ENCODE measurements at regions not wholly inside any gene's neighbourhood (a gene's known extent, or its start where the extent isn't known, plus 50 kb on each side); places are given as distances from the start of the nearest gene placed in this dataset.
"Not testable (repeated sequence)": the region's sequence is repeated elsewhere in the genome, so short reads cannot be mapped to it uniquely, and the experiment has no call there.

DNA sequence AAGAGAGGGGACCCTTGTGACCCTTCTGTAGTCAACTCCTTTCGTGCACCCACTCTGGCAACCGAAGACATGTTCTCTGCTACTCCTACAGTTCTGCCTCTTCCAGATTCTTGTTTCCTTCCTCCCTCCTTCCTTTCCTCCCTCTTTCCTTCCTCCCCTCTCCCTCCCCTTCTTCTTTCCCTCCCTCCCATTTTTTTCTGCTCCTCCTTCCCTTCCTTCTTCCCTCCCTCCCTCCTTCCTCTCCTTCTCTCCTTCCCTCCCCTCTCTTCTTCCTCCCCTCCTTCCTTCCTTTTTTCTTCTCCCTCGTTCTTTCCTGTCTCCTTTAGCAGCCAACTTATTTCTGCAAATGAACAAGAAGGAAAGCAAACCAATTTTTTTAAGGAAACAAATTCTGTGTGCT, 111.5 kb downstream of the NPTX2 start:
- no peak for DNase-seq

- no peak for DNase-seq
These were observed 112.0 kb downstream of the NPTX2 start for GRCh38 chr7:98729121-98729520.

DNA sequence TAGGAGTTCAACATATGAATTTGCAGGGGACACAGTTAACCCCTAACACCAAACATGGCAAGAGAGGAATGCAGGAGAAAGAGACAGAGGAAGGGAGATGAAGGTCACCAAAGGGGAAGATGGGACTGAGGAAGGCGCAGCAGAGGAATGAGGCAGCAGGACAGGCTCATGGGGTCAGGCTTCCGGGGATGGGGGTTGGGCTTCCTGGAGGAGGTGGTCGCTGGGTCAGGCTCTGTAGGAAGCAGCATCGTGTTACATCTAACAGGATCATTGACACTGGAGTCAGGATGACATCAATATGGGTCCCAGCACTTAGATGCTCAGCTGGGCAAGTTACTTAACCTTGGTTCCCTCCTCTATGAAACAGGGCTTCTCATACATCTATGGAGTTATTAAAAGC, 113.2 kb downstream of the NPTX2 start:
- DNase-seq = no peak

DNA sequence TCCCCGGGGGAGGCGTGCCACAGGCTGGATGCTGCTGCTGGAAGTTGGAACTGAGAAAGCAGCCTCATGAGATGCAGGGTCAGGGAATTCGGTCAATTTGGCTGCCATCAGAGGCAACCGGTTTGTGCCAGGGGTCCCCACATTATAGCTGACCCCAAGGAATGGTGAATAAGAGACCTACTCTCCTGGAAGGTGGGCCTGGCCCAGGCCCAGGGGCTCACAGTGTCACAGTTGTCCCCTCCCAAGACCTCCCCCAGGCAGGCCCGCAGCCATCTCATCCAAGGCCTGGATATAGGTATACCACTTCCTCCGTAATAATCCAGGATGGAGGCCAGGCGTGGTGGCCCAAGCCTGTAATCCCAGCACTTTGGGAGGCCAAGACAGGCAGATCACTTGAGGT, 114.6 kb downstream of the NPTX2 start:
- DNase-seq = no peak

- DNase-seq = no peak
These were observed 116.0 kb downstream of the NPTX2 start for GRCh38 chr7:98733036-98733435.

DNA sequence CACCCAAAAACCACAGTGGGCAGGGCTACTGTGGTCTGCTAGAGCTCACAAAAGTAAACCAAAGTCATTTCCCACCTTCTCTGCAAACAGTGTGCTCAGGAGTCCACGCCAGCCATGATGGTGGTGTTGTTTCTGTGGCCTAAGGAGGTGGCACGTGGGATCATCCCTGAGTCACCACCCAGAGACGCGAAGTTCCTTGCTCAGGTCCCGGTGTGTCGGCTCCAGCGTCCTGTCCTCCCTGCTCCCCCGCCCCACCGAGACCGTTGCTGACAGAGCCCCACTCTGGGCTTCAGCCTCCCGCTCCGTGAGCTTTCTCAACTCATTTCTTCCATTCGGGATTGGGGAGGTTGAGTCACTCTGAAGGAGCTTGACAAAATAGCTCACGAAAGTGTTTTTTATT, 118.7 kb downstream of the NPTX2 start:
- no peak for DNase-seq

DNA sequence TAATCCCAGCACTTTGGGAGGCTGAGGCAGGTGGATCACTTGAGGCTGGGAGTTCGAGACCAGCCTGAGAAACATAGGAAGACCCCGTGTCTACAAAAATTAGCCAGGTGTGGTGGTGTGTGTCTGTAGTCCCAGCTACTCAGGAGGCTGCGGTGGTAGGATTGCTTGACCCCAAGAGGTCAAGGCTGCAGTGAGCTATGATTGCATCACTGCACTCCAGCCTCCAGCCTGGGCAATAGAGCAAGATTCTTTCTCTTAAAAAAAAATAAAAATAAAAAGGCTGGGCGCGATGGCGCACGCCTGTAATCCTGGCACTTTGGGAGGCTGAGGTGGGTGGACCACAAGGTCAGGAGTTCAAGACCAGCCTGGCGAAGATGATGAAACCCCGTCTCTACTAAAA, 119.4 kb downstream of the NPTX2 start:
- DNase-seq = not testable (repeated sequence)

DNA sequence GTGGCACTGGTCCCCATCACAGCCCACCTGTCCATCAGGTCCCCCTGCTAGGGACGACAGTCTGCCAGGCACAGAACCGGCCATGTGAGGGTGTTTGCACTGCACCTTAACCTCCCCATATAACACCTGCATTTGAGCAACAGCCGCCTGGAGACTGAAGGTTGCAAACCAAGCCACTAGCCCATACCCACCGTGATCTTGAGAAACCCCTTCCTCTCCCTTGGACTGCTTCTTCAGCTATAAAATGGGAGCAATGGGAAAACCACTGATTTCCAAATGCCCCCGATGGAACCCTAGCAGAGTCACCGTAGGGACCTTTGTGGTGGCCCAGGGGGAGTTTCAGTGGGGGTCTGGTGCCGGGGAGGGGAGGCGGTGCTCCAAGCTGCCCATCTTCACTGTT, 120.1 kb downstream of the NPTX2 start:
- no peak for DNase-seq

DNA sequence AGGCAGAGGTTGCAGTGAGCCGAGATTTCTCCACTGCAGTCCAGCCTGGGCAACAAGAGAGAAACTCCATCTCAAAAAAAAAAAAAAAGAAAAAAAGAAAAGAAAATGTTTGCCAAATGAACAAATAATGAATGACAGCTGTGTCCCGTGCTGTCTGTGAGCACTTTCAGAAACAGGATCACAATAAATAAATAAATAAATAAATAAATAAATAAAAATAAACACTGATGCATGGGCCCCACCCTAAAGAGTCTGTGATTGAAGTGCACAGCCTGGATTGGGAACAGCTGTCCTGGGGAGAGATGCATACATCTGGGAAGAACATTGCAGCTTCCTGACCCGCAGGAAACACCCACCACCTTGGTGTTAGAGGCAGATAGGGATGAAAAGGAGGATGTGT, 123.6 kb downstream of the NPTX2 start:
- no peak for DNase-seq

DNA sequence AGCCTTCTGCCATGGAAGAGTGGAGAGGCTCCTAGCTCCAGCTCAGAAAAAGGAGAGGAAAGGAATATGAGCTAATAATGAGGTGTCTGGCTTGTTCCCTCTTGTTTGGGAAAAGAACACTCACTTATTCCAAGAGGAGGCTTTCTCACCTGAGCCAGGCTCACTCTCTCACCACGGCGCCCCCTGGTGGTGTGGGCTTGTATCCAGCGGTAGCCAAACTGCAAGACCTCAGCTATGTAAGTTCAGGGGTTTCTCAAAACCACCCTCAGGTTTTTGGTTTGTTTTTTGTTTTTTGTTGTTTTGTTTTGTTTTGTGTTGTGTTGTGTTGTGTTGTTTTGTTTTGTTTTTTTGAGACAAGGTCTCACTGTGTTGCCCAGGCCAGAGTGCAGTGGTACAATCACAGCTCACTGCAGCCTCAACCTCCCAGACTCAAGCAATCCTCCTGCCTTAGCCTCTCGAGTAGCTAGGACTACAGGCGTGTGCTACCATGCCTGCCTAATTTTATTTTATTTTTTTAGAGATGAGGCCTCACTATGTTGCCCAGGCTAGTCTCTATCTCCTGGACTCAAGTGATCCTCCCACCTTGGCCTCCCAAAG, 124.0 kb downstream of the TMEM130 start:
- peak in 4 of 14 donors; percentile 3 to 27 (median 19) for DNase-seq

DNA sequence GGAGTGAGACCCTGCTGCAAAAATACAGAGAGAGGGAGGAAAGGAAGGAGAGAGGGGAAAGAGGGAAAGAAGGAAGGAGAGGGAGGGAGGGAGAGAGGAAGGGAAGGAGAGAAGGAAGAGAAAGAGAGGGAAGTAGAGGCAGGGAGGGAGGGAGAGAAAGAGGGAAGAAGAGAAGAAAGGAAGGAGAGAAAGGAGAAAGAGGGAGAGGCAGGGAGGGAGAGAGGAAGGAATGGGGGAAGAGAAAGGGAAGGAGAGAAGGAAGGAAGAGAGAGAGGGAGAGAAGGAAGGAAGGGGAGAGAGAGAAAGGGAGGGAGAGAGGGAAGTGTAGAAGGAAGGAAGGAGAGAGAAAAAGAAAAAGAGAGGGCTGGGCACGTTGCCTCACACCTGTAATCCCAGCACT, 121.7 kb downstream of the TMEM130 start:
- no peak for DNase-seq

DNA sequence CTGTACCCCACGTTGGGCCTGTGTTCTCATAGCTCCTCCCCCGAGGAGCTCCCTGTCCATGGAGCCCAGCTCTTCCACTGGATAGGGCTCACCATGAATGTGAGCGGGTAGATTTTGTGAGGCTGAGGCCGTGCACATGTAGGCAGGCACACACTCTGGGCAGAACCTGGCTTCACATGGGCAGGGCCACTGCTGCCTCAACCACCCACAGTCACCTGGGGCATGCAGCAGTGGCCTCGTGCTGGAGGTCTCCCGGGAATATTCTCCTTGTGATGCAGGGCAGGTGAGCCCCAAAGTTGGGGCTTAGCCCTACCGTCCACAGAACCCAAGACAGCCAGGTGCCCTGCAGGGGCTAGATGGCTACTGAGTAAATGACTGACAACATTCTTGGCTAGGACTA, 116.6 kb downstream of the TMEM130 start:
- DNase-seq = no peak

DNA sequence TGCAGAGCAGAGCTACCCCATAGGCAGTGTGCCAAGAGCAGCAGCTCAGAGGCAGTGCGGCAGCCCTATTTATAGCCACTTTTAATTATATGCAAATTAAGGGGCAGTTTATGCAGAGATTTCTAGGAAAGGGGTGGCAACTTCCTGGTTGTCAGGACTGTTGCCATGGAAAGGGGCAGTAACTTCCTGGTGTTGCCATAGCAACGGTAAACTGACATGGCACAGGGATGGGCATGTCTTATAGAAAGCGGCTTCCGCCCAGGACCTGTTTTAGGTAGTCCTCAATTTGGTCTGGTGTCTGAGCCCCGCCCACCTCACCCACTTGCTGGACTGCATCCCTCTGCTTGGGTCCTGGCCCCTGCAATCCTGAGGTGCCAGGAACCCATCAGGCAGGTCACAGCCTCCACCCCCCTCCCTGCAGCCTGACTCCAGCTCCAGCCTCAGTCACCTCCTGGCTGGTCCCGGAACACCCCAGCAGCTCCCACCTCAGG, 115.8 kb downstream of the TMEM130 start:
- no peak for DNase-seq

DNA sequence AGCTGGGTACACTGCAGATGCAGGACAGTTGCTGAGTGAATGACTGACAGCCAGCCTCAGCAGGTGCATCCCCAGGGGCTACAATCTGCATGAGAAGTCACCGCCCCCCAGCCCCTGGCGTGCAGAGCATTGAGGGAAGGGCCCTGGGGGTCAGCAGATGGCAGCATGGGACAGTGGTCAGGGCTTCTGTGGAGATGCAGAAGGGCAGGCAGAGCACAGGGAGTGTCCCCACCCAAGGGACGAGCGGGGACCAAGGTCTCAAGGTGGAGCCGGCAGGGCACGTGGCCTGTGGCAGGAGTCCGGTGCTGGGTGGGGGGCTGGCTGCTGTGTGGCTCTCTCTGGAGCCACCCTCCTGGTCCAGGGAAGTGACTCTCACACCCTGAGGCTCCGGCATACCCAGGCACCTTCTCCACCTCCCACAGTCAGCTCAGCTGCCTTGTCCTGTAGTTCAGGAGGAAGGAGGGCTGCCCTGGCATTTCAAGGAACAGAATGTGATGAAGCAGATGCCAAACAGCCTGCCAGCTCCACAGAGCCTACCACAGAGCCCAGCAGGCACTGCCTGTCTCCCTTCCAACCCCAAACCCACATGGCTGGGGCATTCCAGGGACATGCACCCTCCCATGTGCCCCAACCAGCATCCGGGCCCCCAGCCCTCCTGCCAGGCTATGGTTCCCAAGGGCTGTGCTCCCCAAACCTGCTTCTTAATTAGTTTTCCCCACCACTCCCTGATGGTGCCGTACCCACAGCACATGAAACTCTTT, 114.5 kb downstream of the TMEM130 start:
- no peak for DNase-seq

GRCh38 chr7:98758157-98758556, 111.7 kb downstream of the TMEM130 start:
- no peak for DNase-seq

GRCh38 chr7:98760201-98760651, 109.6 kb downstream of the TMEM130 start:
- no peak for DNase-seq

- DNase-seq = no peak
These were observed 108.6 kb downstream of the TMEM130 start for GRCh38 chr7:98761225-98761624.

- DNase-seq = no peak
These were observed 107.2 kb downstream of the TMEM130 start for GRCh38 chr7:98762620-98763019.

- DNase-seq = no peak
These were observed 106.4 kb downstream of the TMEM130 start for GRCh38 chr7:98763441-98763840.

GRCh38 chr7:98764946-98765345, 104.9 kb downstream of the TMEM130 start:
- no peak for DNase-seq

DNA sequence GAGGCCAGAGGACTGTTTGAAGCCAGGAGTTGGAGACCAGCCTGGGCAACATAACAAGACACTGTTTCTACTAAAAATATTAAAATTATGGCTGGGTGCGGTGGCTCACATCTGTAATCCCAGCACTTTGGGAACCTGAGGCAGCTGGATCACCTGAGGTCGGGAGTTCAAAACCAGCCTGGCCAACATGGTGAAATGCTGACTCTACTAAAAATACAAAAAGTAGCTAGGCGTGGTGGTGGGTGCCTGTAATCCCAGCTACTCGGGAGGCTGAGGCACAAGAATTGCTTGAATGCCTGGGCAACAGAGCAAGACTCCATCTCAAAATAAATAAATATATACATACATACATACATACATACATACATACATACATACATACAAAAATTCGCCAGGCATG, 99.7 kb downstream of the TMEM130 start:
- not testable (repeated sequence) for DNase-seq

DNA sequence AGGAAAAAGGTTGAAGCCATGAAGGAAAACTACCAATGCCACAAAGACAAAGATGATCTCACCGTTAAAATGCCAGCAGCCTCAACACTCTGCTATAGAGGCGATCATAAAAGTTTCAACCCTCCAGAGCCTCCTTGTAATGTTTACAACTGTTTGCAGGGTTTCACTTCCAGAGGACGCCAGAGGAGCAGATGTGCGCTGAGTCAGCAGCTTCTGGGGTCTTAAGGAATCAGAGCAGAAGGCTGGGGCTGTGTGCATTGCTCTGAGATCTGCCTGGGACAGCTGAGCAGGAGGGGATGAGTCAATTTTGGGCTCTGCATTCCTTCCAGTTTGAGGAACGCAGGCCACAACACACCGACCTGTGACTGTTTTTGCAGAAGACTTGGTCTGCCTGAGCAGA, 98.3 kb downstream of the TMEM130 start:
- DNase-seq = no peak

- no peak for DNase-seq
These were observed 97.7 kb downstream of the TMEM130 start for GRCh38 chr7:98771941-98772603.

DNA sequence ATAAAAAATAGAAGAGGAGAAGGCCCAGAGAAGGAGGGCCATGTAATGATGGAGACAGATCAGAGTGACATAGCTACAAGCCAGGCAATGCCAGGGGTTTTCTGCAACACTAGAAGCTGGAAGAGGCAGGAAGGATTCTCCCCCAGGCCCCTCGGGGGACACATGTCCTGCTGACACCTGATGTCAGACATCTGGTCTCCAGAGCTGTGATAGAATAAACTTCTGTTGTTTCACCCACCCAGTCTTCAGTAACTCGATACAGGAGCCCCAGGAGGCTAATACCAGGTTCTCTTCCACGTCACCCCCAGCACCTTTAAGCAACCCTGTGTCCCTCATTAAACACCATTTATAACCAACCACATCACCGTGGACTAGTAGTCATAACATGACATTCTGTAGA, 94.9 kb downstream of the TMEM130 start:
- DNase-seq = no peak

Measured in C1 segment of cervical spinal cord (tissue), 14 donors.